SK-N-MC (cell line): ENCODE measurements at regions not wholly inside any gene's neighbourhood (a gene's known extent, or its start where the extent isn't known, plus 50 kb on each side); places are given as distances from the start of the nearest gene placed in this dataset.

Experiments used
- DNase-seq: peaks from one replicate; pipeline ENCODE4 v3.0.0-alpha.2; 2011; ENCODE audit warnings: low read depth, low spot score
- H3K27ac ChIP-seq: fragments of 200-600 bp; sonication (generic); 2 replicates; pipeline ENCODE4 v1.5.1; 2016; ENCODE audit warnings: mixed run types
- H3K36me3 ChIP-seq: fragments of 200-600 bp; sonication (generic); 2 replicates; pipeline ENCODE4 v1.6.1; 2017; ENCODE audit warnings: antibody characterized with exemption, low read length, mixed read lengths; ENCODE audit not compliant: insufficient read depth
- H3K4me3 ChIP-seq: fragments of 200-600 bp; sonication (generic); 2 replicates; pipeline ENCODE4 v1.5.1; 2016
- H3K9ac ChIP-seq: fragments of 200-600 bp; sonication (generic); 2 replicates; pipeline ENCODE4 v1.8.0; 2017; ENCODE audit warnings: mixed run types, mixed read lengths; ENCODE audit not compliant: insufficient read length
- H3K9me3 ChIP-seq: fragments of 200-600 bp; sonication (generic); 2 replicates; pipeline ENCODE4 v1.6.1; 2017; ENCODE audit warnings: low read depth, mild to moderate bottlenecking, antibody characterized with exemption, low read length, moderate library complexity, mixed read lengths
- EZH2 ChIP-seq: fragments of 200-600 bp; sonication (generic); IDR thresholded peaks from one replicate; pipeline ENCODE4 v1.6.1; 2017; ENCODE audit warnings: antibody characterized with exemption
- FOXP2 ChIP-seq: optimal IDR thresholded peaks from 2 replicates; pipeline ENCODE3; 2011; ENCODE audit warnings: mild to moderate bottlenecking, moderate library complexity; ENCODE audit not compliant: insufficient read depth; ENCODE audit errors: extremely low read length, control extremely low read depth
- POLR2AphosphoS5 ChIP-seq: IDR thresholded peaks from 2 replicates; pipeline ENCODE4 v1.6.1; 2012; ENCODE audit warnings: mild to moderate bottlenecking, low read depth, low read length, borderline replicate concordance

GRCh38 chr18:30234755-30235154, 807.8 kb downstream of the DSC3 start:
- H3K27ac ChIP-seq: no peak overlapping the region
- DNase-seq: no peak
- H3K9ac ChIP-seq: no peak overlapping the region
- H3K4me3 ChIP-seq: no peak overlapping the region
- H3K36me3 ChIP-seq: no peaks in the 10 kb centered on the region
- TF ChIP-seq EZH2 (no peak), POLR2AphosphoS5 (no peak), FOXP2 (no peak)
- no peaks in the 10 kb centered on the region for H3K9me3 ChIP-seq

- DNase-seq: no peak
- Histone ChIP-seq H3K27ac (no peak overlapping the region), H3K9me3 (no peaks in the 10 kb centered on the region), H3K9ac (no peak overlapping the region), H3K36me3 (no peaks in the 10 kb centered on the region), H3K4me3 (no peak overlapping the region)
- TF ChIP-seq EZH2: no peak
- TF ChIP-seq FOXP2: no peak
- no peak for TF ChIP-seq POLR2AphosphoS5
These were observed 831.4 kb downstream of the DSC3 start for GRCh38 chr18:30211112-30211511.

- Histone ChIP-seq H3K27ac (no peak overlapping the region), H3K36me3 (no peaks in the 10 kb centered on the region), H3K9ac (no peak overlapping the region), H3K9me3 (no peaks in the 10 kb centered on the region), H3K4me3 (no peak overlapping the region)
- no peak for TF ChIP-seq EZH2
- no peak for TF ChIP-seq FOXP2
- no peak for DNase-seq
These were observed 834.0 kb downstream of the DSC3 start for GRCh38 chr18:30208546-30208945.

GRCh38 chr18:30192216-30192615, 850.3 kb downstream of the DSC3 start:
- no peak for TF ChIP-seq FOXP2
- TF ChIP-seq POLR2AphosphoS5: no peak
- no peak for TF ChIP-seq EZH2
- H3K27ac ChIP-seq: no peak overlapping the region
- DNase-seq: no peak
- no peak overlapping the region for H3K9ac ChIP-seq
- no peaks in the 10 kb centered on the region for H3K9me3 ChIP-seq
- H3K4me3 ChIP-seq: no peak overlapping the region
- H3K36me3 ChIP-seq: no peaks in the 10 kb centered on the region

- Histone ChIP-seq H3K27ac (no peak overlapping the region), H3K4me3 (no peak overlapping the region), H3K9ac (no peak overlapping the region), H3K9me3 (no peaks in the 10 kb centered on the region), H3K36me3 (no peaks in the 10 kb centered on the region)
- DNase-seq: no peak
- TF ChIP-seq EZH2: no peak
- no peak for TF ChIP-seq POLR2AphosphoS5
- TF ChIP-seq FOXP2: no peak
These were observed 856.3 kb downstream of the DSC3 start for GRCh38 chr18:30186245-30186644.

GRCh38 chr18:30177056-30177455, 865.5 kb downstream of the DSC3 start:
- H3K4me3 ChIP-seq: no peak overlapping the region
- no peaks in the 10 kb centered on the region for H3K9me3 ChIP-seq
- TF ChIP-seq FOXP2 (no peak), POLR2AphosphoS5 (no peak), EZH2 (no peak)
- no peak for DNase-seq
- no peaks in the 10 kb centered on the region for H3K36me3 ChIP-seq
- no peak overlapping the region for H3K27ac ChIP-seq
- H3K9ac ChIP-seq: no peak overlapping the region

GRCh38 chr18:30175621-30176225, 866.8 kb downstream of the DSC3 start:
- Histone ChIP-seq H3K27ac (no peak overlapping the region), H3K9ac (no peak overlapping the region), H3K36me3 (no peaks in the 10 kb centered on the region), H3K4me3 (no peak overlapping the region), H3K9me3 (no peaks in the 10 kb centered on the region)
- TF ChIP-seq POLR2AphosphoS5 (no peak), EZH2 (no peak), FOXP2 (no peak)
- DNase-seq: no peak

- Histone ChIP-seq H3K36me3 (no peaks in the 10 kb centered on the region), H3K9ac (no peak overlapping the region), H3K4me3 (no peak overlapping the region), H3K27ac (no peak overlapping the region), H3K9me3 (no peaks in the 10 kb centered on the region)
- TF ChIP-seq FOXP2: no peak
- no peak for TF ChIP-seq POLR2AphosphoS5
- no peak for TF ChIP-seq EZH2
- DNase-seq: no peak
These were observed 867.4 kb downstream of the DSC3 start for GRCh38 chr18:30175061-30175574.

- H3K4me3 ChIP-seq: no peak overlapping the region
- no peak overlapping the region for H3K27ac ChIP-seq
- no peak for DNase-seq
- no peaks in the 10 kb centered on the region for H3K36me3 ChIP-seq
- TF ChIP-seq POLR2AphosphoS5 (no peak), EZH2 (no peak), FOXP2 (no peak)
- H3K9ac ChIP-seq: no peak overlapping the region
- no peaks in the 10 kb centered on the region for H3K9me3 ChIP-seq
These were observed 879.0 kb downstream of the DSC3 start for GRCh38 chr18:30163573-30163972.
